T-cell (primary cell): ENCODE measurements at regions not wholly inside any gene's neighbourhood (a gene's known extent, or its start where the extent isn't known, plus 50 kb on each side); places are given as distances from the start of the nearest gene placed in this dataset.

ENCODE experiments used
- ATAC-seq, 4 experiments: fragments of 200-7000 bp in 3 of 4; fragments of 150-1000 bp in 1 of 4; cut with Tn5 transposase; replicated peaks in 1 of 4; 1 replicate in 3 of 4; 2 replicates in 1 of 4; pipeline ENCODE4 v1.10.0; 2021; ENCODE audit warnings: moderate library complexity in 3 of 4, mild to moderate bottlenecking in 2 of 4, moderate number of reproducible peaks in 1 of 4
- CTCF ChIA-PET, 2 donors: fragments of 300-600 bp; sonication (Branson Sonifier 250); formaldehyde crosslinking; loops; one replicate each; lab custom pipeline; 2022; ENCODE audit warnings: antibody characterized with exemption in 2 of 2; lab: Charles Lee
- POLR2A ChIA-PET, 2 donors: fragments of 300-600 bp; sonication (Branson Sonifier 250); formaldehyde crosslinking; loops; one replicate each; lab custom pipeline; 2022; ENCODE audit warnings: antibody characterized with exemption in 2 of 2; lab: Charles Lee
- DNase-seq, 35 experiments: peaks; one replicate each; pipeline versions ENCODE4 v3.0.0 to v3.0.0-alpha.2; 2013 to 2023
- H3K27ac ChIP-seq: one replicate; pipeline ENCODE4 v1.5.1; 2013; ENCODE audit warnings: low read length
- H3K27me3 ChIP-seq, 2 experiments: replicated peaks in 1 of 2; 1 replicate in 1 of 2; 2 replicates in 1 of 2; pipeline versions ENCODE4 v1.6.1 to v1.7.0; 2013; ENCODE audit warnings: low read length in 1 of 2, mixed read lengths in 1 of 2; ENCODE audit not compliant: control insufficient read depth in 2 of 2, insufficient read depth in 2 of 2; ENCODE audit errors: extremely low read depth in 1 of 2
- H3K36me3 ChIP-seq, 2 donors: 1 replicate in 1 of 2; 2 replicates in 1 of 2; pipeline versions ENCODE4 v1.6.1 to v1.7.0; 2013; ENCODE audit warnings: low read length in 1 of 2; ENCODE audit not compliant: control insufficient read depth in 2 of 2, insufficient read depth in 1 of 2; ENCODE audit errors: extremely low read depth in 1 of 2
- H3K4me1 ChIP-seq, 2 experiments: 1 replicate in 1 of 2; 2 replicates in 1 of 2; pipeline versions ENCODE4 v1.6.1 to v1.7.0; 2013; ENCODE audit warnings: low read length in 2 of 2, mixed read lengths in 1 of 2; ENCODE audit not compliant: insufficient read depth in 2 of 2, control insufficient read depth in 1 of 2; ENCODE audit errors: extremely low read depth in 1 of 2
- H3K4me3 ChIP-seq, 2 donors: 1 replicate in 1 of 2; 2 replicates in 1 of 2; pipeline versions ENCODE4 v1.5.1 to v1.7.0; 2013; ENCODE audit warnings: mild to moderate bottlenecking in 2 of 2, low read length in 1 of 2, moderate library complexity in 1 of 2; ENCODE audit not compliant: control insufficient read depth in 1 of 2; ENCODE audit errors: extremely low read depth in 1 of 2
- H3K9me3 ChIP-seq: 2 replicates; pipeline ENCODE4 v1.7.0; 2013
- H3K27ac Mint-ChIP-seq, 2 donors: one replicate each; pipeline ENCODE4 v1.8.0; 2020 to 2021; ENCODE audit warnings: mild to moderate bottlenecking in 2 of 2, mixed read lengths in 2 of 2
- H3K27me3 Mint-ChIP-seq, 2 donors: one replicate each; pipeline ENCODE4 v1.8.0; 2021 to 2022; ENCODE audit warnings: mixed read lengths in 2 of 2
- H3K36me3 Mint-ChIP-seq: one replicate; pipeline ENCODE4 v1.8.0; 2021; ENCODE audit warnings: mixed read lengths
- H3K4me1 Mint-ChIP-seq, 3 donors: one replicate each; pipeline ENCODE4 v1.8.0; 2020 to 2022; ENCODE audit warnings: mixed read lengths in 3 of 3, mild to moderate bottlenecking in 1 of 3
- H3K4me3 Mint-ChIP-seq, 3 donors: one replicate each; pipeline ENCODE4 v1.8.0; 2020 to 2022; ENCODE audit warnings: mild to moderate bottlenecking in 3 of 3, mixed read lengths in 3 of 3, moderate library complexity in 3 of 3
- H3K9me3 Mint-ChIP-seq, 3 donors: one replicate each; pipeline ENCODE4 v1.8.0; 2020 to 2022; ENCODE audit warnings: mixed read lengths in 3 of 3
- WGBS: methylation state at CpG from one replicate; pipeline ENCODE4 v1.1.5; 2013; ENCODE audit warnings: missing lambda C conversion rate; ENCODE audit not compliant: insufficient coverage; 5-methylcytosine and 5-hydroxymethylcytosine counted together

GRCh38 chr2:12110074-12110473 is 363.6 kb downstream of the LPIN1 start:
- Histone ChIP-seq H3K27me3 (peaks cover 0 to 2% of the 10 kb centered on the region in 2 experiments), H3K4me3 (no peak overlapping the region), H3K9me3 (no peaks in the 10 kb centered on the region), H3K27ac (no peak overlapping the region), H3K4me1 (peaks cover 21 to 29% of the 10 kb centered on the region in 2 experiments), H3K36me3 (no peaks in the 10 kb centered on the region)
- H3K4me3 Mint-ChIP-seq: peak overlapping the region; percentile 22 to 59 (median 29)
- DNase-seq: peak in 17 of 35 experiments; percentile 4 to 60 (median 18)
- ChIA-PET POLR2A (no interaction called here), CTCF (interaction anchor here (0.6 to 0.7 kb wide), 2 partner anchors 353 to 502 kb away, joined by 3 read pairs; no protein-coding TSS in a partner anchor)
- peaks cover 40 to 60% (median 55%) of the 10 kb centered on the region in 3 donors for H3K4me1 Mint-ChIP-seq
- no peaks in the 10 kb centered on the region for H3K9me3 Mint-ChIP-seq
- peak; percentile 45 to 97 (median 74) for ATAC-seq
- H3K36me3 Mint-ChIP-seq: no peaks in the 10 kb centered on the region
- 0% methylated on average over 1 of the region's 4 CpGs for WGBS
- no peaks in the 10 kb centered on the region for H3K27me3 Mint-ChIP-seq
- peak overlapping the region; percentile 70 to 88 for H3K27ac Mint-ChIP-seq

GRCh38 chr2:12110481-12110880 is 364.0 kb downstream of the LPIN1 start:
- POLR2A ChIA-PET: no interaction called here
- no peak overlapping the region for H3K4me3 ChIP-seq
- Mint-ChIP-seq H3K4me1 (peaks cover 41 to 62% (median 55%) of the 10 kb centered on the region in 3 donors), H3K27ac (peak overlapping the region; percentile 70 to 88), H3K36me3 (no peaks in the 10 kb centered on the region), H3K4me3 (peak overlapping the region; percentile 22 to 59 (median 29)), H3K27me3 (no peaks in the 10 kb centered on the region), H3K9me3 (no peaks in the 10 kb centered on the region)
- CTCF ChIA-PET: interaction anchor here in 1 of 2 donors (0.6 kb wide), 1 partner anchor 353 kb away, joined by 3 read pairs; no protein-coding TSS in a partner anchor
- peak in 1 of 4 experiments; percentile 43 for ATAC-seq
- H3K36me3 ChIP-seq: no peaks in the 10 kb centered on the region
- H3K4me1 ChIP-seq: peaks cover 21 to 29% of the 10 kb centered on the region in 2 experiments
- DNase-seq: no peak
- H3K9me3 ChIP-seq: no peaks in the 10 kb centered on the region
- peaks cover 0 to 2% of the 10 kb centered on the region in 2 experiments for H3K27me3 ChIP-seq
- no peak overlapping the region for H3K27ac ChIP-seq
- 100% methylated on average over 1 of the region's 5 CpGs for WGBS

- ATAC-seq (no peak), DNase-seq (no peak)
- Histone ChIP-seq H3K36me3 (no peaks in the 10 kb centered on the region), H3K27ac (no peak overlapping the region), H3K27me3 (no peaks in the 10 kb centered on the region), H3K4me3 (no peak overlapping the region), H3K9me3 (no peaks in the 10 kb centered on the region), H3K4me1 (peaks cover 20 to 21% of the 10 kb centered on the region in 2 experiments)
- ChIA-PET POLR2A (no interaction called here), CTCF (no interaction called here)
- H3K4me1 Mint-ChIP-seq: peaks cover 33 to 51% (median 47%) of the 10 kb centered on the region in 3 donors
- no peaks in the 10 kb centered on the region for H3K27me3 Mint-ChIP-seq
- peak overlapping the region in 1 of 2 donors; percentile 45 for H3K27ac Mint-ChIP-seq
- H3K9me3 Mint-ChIP-seq: no peaks in the 10 kb centered on the region
- 86% methylated on average over 1 of the region's 1 CpG for WGBS
- H3K36me3 Mint-ChIP-seq: no peaks in the 10 kb centered on the region
- no peak overlapping the region for H3K4me3 Mint-ChIP-seq
Measured at GRCh38 chr2:12113412-12113811, 367.0 kb downstream of the LPIN1 start.

- DNase-seq: no peak
- no peak for ATAC-seq
- Mint-ChIP-seq H3K9me3 (no peaks in the 10 kb centered on the region), H3K27me3 (no peaks in the 10 kb centered on the region), H3K4me1 (peaks cover 26 to 40% (median 33%) of the 10 kb centered on the region in 3 donors), H3K4me3 (no peak overlapping the region), H3K36me3 (no peaks in the 10 kb centered on the region), H3K27ac (no peak overlapping the region)
- Histone ChIP-seq H3K4me3 (no peak overlapping the region), H3K4me1 (peaks cover 13 to 15% of the 10 kb centered on the region in 2 experiments), H3K9me3 (no peaks in the 10 kb centered on the region), H3K27ac (no peak overlapping the region), H3K27me3 (no peaks in the 10 kb centered on the region), H3K36me3 (no peaks in the 10 kb centered on the region)
- ChIA-PET POLR2A (interaction anchor here in 1 of 2 donors (0.6 to 0.7 kb wide), 2 partner anchors 37 to 38 kb away, joined by 4 to 9 read pairs; no protein-coding TSS in a partner anchor), CTCF (no interaction called here)
- 33% methylated on average over 1 of the region's 1 CpG for WGBS
Measured at GRCh38 chr2:12114816-12115215, 368.4 kb downstream of the LPIN1 start.

DNA sequence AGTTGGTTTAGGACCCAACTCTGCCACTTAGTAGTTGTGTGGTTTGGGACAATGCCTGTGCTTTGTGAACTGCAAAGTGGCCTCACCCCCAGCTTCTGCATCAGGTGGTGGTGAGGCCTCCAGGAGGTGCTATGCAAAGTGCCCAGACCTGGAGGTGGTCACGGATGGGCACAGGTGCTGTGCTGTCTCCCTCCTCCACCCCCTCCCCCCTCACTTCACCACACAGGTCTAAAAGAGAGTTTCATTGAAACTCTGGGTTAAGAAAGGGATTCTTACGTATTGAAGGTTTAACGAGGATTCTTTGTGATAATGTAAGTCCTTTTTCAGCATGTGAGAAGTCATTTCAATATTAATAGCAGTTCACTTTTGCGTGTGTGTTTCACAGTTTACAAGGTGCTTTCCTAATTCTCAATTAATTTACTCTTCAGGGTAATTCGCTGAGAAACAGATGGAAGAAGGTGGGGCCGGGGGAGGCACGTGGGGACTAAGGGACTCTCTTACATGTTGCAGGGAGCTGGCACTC is 369.9 kb downstream of the LPIN1 start:
- no peaks in the 10 kb centered on the region for H3K9me3 Mint-ChIP-seq
- H3K4me1 Mint-ChIP-seq: peaks cover 12 to 25% (median 19%) of the 10 kb centered on the region in 3 donors
- no peak overlapping the region for H3K27ac ChIP-seq
- H3K27ac Mint-ChIP-seq: no peak overlapping the region
- H3K4me1 ChIP-seq: peaks cover 2 to 3% of the 10 kb centered on the region in 2 experiments
- DNase-seq: no peak
- H3K36me3 Mint-ChIP-seq: no peaks in the 10 kb centered on the region
- no peak for ATAC-seq
- H3K27me3 ChIP-seq: no peaks in the 10 kb centered on the region
- H3K4me3 ChIP-seq: no peak overlapping the region
- ChIA-PET CTCF (no interaction called here), POLR2A (no interaction called here)
- WGBS: no CpG with 5 or more reads among the region's 7 CpGs
- H3K27me3 Mint-ChIP-seq: no peaks in the 10 kb centered on the region
- H3K4me3 Mint-ChIP-seq: no peak overlapping the region
- no peaks in the 10 kb centered on the region for H3K9me3 ChIP-seq
- H3K36me3 ChIP-seq: no peaks in the 10 kb centered on the region

DNA sequence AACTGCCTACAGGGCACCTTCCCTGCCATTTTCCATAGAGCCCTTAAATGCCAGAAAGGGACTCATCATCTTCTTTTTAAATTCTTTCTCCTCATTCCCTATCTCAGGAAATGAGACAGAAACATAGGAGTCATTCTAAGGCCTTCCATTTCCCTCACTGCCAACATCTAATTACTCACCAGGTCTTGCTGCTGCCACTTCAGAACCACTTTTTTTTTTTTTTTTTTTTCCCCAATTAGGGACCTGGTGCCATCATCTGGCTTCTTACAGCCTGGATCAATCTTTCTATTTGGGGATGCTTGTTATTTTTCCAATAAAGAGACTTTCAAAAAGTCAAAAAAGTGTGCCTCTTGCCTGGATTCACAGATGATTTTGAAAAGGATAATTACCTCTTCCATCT is 373.4 kb downstream of the LPIN1 start:
- Mint-ChIP-seq H3K4me1 (peaks cover 0 to 6% (median 3%) of the 10 kb centered on the region in 3 donors), H3K27ac (no peak overlapping the region), H3K27me3 (no peaks in the 10 kb centered on the region), H3K4me3 (no peak overlapping the region), H3K36me3 (no peaks in the 10 kb centered on the region), H3K9me3 (no peaks in the 10 kb centered on the region)
- Histone ChIP-seq H3K9me3 (no peaks in the 10 kb centered on the region), H3K4me3 (no peak overlapping the region), H3K27ac (no peak overlapping the region), H3K27me3 (no peaks in the 10 kb centered on the region), H3K36me3 (no peaks in the 10 kb centered on the region), H3K4me1 (peaks cover 0 to 3% of the 10 kb centered on the region in 2 experiments)
- ChIA-PET POLR2A (interaction anchor here in 1 of 2 donors (0.7 kb wide), 1 partner anchor 548 kb away, joined by 8 read pairs; no protein-coding TSS in a partner anchor), CTCF (no interaction called here)
- DNase-seq (no peak), ATAC-seq (no peak)
